ENCODE measurements at regions not wholly inside any gene's neighbourhood (a gene's known extent, or its start where the extent isn't known, plus 50 kb on each side); places are given as distances from the start of the nearest gene placed in this dataset.

GRCh38 chr4:66294638-66295037 is 624.3 kb upstream of the EPHA5 start:
- TF ChIP-seq, protein P1, sequence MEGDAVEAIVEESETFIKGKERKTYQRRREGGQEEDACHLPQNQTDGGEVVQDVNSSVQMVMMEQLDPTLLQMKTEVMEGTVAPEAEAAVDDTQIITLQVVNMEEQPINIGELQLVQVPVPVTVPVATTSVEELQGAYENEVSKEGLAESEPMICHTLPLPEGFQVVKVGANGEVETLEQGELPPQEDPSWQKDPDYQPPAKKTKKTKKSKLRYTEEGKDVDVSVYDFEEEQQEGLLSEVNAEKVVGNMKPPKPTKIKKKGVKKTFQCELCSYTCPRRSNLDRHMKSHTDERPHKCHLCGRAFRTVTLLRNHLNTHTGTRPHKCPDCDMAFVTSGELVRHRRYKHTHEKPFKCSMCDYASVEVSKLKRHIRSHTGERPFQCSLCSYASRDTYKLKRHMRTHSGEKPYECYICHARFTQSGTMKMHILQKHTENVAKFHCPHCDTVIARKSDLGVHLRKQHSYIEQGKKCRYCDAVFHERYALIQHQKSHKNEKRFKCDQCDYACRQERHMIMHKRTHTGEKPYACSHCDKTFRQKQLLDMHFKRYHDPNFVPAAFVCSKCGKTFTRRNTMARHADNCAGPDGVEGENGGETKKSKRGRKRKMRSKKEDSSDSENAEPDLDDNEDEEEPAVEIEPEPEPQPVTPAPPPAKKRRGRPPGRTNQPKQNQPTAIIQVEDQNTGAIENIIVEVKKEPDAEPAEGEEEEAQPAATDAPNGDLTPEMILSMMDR (conservative IDR thresholded peaks at IDR 0.05 in 1 of 2, IDR thresholded peaks at IDR 0.05 in 1 of 2; ENCODE audit: low read depth in 1 of 2, low read length in 2 of 2), result no peak
- TF ChIP-seq EZH2 (IDR thresholded peaks at IDR 0.05; ENCODE audit: low read length, missing control alignments), result no peak
